Thymus (tissue), 11 donors: ENCODE measurements at regions not wholly inside any gene's neighbourhood (a gene's known extent, or its start where the extent isn't known, plus 50 kb on each side); places are given as distances from the start of the nearest gene placed in this dataset.
A peak's percentile ranks its signal among the peaks of the same experiment; 100 is the strongest.

Experiments used
- DNase-seq, 9 donors: peaks; one replicate each; pipeline ENCODE4 v3.0.0-alpha.2; 2013; ENCODE audit warnings: low spot score in 9 of 9, low read depth in 6 of 9, missing footprints in 1 of 9
- H3K27ac ChIP-seq, 2 donors: one replicate each; pipeline ENCODE4 v1.5.1; 2013; ENCODE audit warnings: control low read depth in 1 of 2, low read depth in 1 of 2, low read length in 1 of 2, mild to moderate bottlenecking in 1 of 2, moderate library complexity in 1 of 2
- H3K27me3 ChIP-seq, 2 donors: one replicate each; pipeline ENCODE4 v1.5.1; 2013; ENCODE audit warnings: low read length in 1 of 2; ENCODE audit not compliant: control insufficient read depth in 2 of 2, insufficient read depth in 1 of 2
- H3K36me3 ChIP-seq, 2 donors: one replicate each; pipeline ENCODE4 v1.5.1; 2013; ENCODE audit warnings: low read length in 1 of 2, mild to moderate bottlenecking in 1 of 2, moderate library complexity in 1 of 2; ENCODE audit not compliant: control insufficient read depth in 2 of 2, insufficient read depth in 2 of 2
- H3K4me1 ChIP-seq, 2 donors: one replicate each; pipeline ENCODE4 v1.5.1; 2013; ENCODE audit warnings: low read length in 2 of 2; ENCODE audit not compliant: control insufficient read depth in 2 of 2, insufficient read depth in 2 of 2
- H3K4me3 ChIP-seq, 2 donors: one replicate each; pipeline ENCODE4 v1.5.1; 2013; ENCODE audit warnings: low read length in 2 of 2, control low read depth in 1 of 2, mild to moderate bottlenecking in 1 of 2
- H3K9me3 ChIP-seq, 2 donors: one replicate each; pipeline ENCODE4 v1.5.1; 2013; ENCODE audit warnings: low read length in 1 of 2, mild to moderate bottlenecking in 1 of 2; ENCODE audit not compliant: control insufficient read depth in 2 of 2, insufficient read depth in 1 of 2
- WGBS: extraction: QIAGEN DNeasy Blood & Tissue Kit; methylation state at CpG from one replicate; pipeline ENCODE4 v1.1.7; 2013; 5-methylcytosine and 5-hydroxymethylcytosine counted together
- donor health status: healthy.

- no peak overlapping the region for H3K4me3 ChIP-seq
- H3K4me1 ChIP-seq: peaks cover 0 to 17% of the 10 kb centered on the region in 2 donors
- no peak overlapping the region for H3K27ac ChIP-seq
- no peaks in the 10 kb centered on the region for H3K36me3 ChIP-seq
- WGBS: 89% methylated on average over 29 of the region's 29 CpGs
- peaks cover 0 to 36% of the 10 kb centered on the region in 2 donors for H3K27me3 ChIP-seq
- DNase-seq: no peak
- H3K9me3 ChIP-seq: peaks cover 0 to under 1% of the 10 kb centered on the region in 2 donors
These were observed 137.2 kb downstream of the DLL1 start for GRCh38 chr6:170153436-170154319.

- H3K9me3 ChIP-seq: no peaks in the 10 kb centered on the region
- H3K4me1 ChIP-seq: peaks cover 0 to 24% of the 10 kb centered on the region in 2 donors
- H3K27ac ChIP-seq: no peak overlapping the region
- H3K4me3 ChIP-seq: no peak overlapping the region
- no peaks in the 10 kb centered on the region for H3K36me3 ChIP-seq
- 15% methylated on average over 13 of the region's 13 CpGs for WGBS
- DNase-seq: peak in 1 of 9 donors; percentile 20
- peaks cover 0 to 42% of the 10 kb centered on the region in 2 donors for H3K27me3 ChIP-seq
These were observed 137.9 kb downstream of the DLL1 start for GRCh38 chr6:170152989-170153388.

- Histone ChIP-seq H3K9me3 (no peaks in the 10 kb centered on the region), H3K27ac (no peak overlapping the region), H3K36me3 (no peaks in the 10 kb centered on the region), H3K27me3 (peaks cover 0 to 49% of the 10 kb centered on the region in 2 donors), H3K4me3 (no peak overlapping the region), H3K4me1 (peaks cover 0 to 30% of the 10 kb centered on the region in 2 donors)
- DNase-seq: no peak
- WGBS: 60% methylated on average over 35 of the region's 35 CpGs
These were observed 138.6 kb downstream of the DLL1 start for GRCh38 chr6:170152124-170152926.

GRCh38 chr6:170151804-170152123 lies 139.1 kb downstream of the DLL1 start:
- Histone ChIP-seq H3K4me1 (peaks cover 0 to 30% of the 10 kb centered on the region in 2 donors), H3K9me3 (no peaks in the 10 kb centered on the region), H3K36me3 (no peaks in the 10 kb centered on the region), H3K27me3 (peaks cover 0 to 51% of the 10 kb centered on the region in 2 donors), H3K4me3 (no peak overlapping the region), H3K27ac (no peak overlapping the region)
- WGBS: 37% methylated on average over 12 of the region's 12 CpGs
- DNase-seq: no peak

- 77% methylated on average over 11 of the region's 11 CpGs for WGBS
- Histone ChIP-seq H3K27me3 (peaks cover 0 to 51% of the 10 kb centered on the region in 2 donors), H3K36me3 (no peaks in the 10 kb centered on the region), H3K4me1 (peaks cover 0 to 30% of the 10 kb centered on the region in 2 donors), H3K4me3 (no peak overlapping the region), H3K27ac (no peak overlapping the region), H3K9me3 (no peaks in the 10 kb centered on the region)
- DNase-seq: no peak
These were observed 139.5 kb downstream of the DLL1 start for GRCh38 chr6:170151321-170151771.

- Histone ChIP-seq H3K9me3 (no peaks in the 10 kb centered on the region), H3K27me3 (peaks cover 0 to 51% of the 10 kb centered on the region in 2 donors), H3K4me1 (peaks cover 0 to 30% of the 10 kb centered on the region in 2 donors), H3K36me3 (no peaks in the 10 kb centered on the region), H3K4me3 (no peak overlapping the region), H3K27ac (no peak overlapping the region)
- no peak for DNase-seq
- WGBS: 91% methylated on average over 7 of the region's 7 CpGs
These were observed 140.3 kb downstream of the DLL1 start for GRCh38 chr6:170150590-170150945.

GRCh38 chr6:170149681-170150589 lies 140.9 kb downstream of the DLL1 start:
- no peak for DNase-seq
- no peak overlapping the region for H3K27ac ChIP-seq
- no peaks in the 10 kb centered on the region for H3K9me3 ChIP-seq
- no peaks in the 10 kb centered on the region for H3K36me3 ChIP-seq
- peaks cover 0 to 51% of the 10 kb centered on the region in 2 donors for H3K27me3 ChIP-seq
- WGBS: 96% methylated on average over 9 of the region's 9 CpGs
- H3K4me3 ChIP-seq: no peak overlapping the region
- H3K4me1 ChIP-seq: peaks cover 0 to 30% of the 10 kb centered on the region in 2 donors

- Histone ChIP-seq H3K4me1 (peaks cover 0 to 30% of the 10 kb centered on the region in 2 donors), H3K27ac (no peak overlapping the region), H3K9me3 (peaks cover 0 to 1% of the 10 kb centered on the region in 2 donors)
These were observed 142.0 kb downstream of the DLL1 start for GRCh38 chr6:170148709-170149470.

More at GRCh38 chr6:170148709-170149470, 142.0 kb downstream of the DLL1 start:
- H3K36me3 ChIP-seq: no peaks in the 10 kb centered on the region
- no peak overlapping the region for H3K4me3 ChIP-seq
- WGBS: 65% methylated on average over 17 of the region's 17 CpGs
- DNase-seq: no peak
- H3K27me3 ChIP-seq: peaks cover 0 to 51% of the 10 kb centered on the region in 2 donors
